Peyer's patch (tissue), 4 donors: ENCODE measurements at regions not wholly inside any gene's neighbourhood (a gene's known extent, or its start where the extent isn't known, plus 50 kb on each side); places are given as distances from the start of the nearest gene placed in this dataset.

Experiments used
- CTCF ChIP-seq, 6 experiments: fragments of 450-650 bp in 4 of 6; fragments of 200-600 bp in 2 of 6; sonication (generic) in 1 of 6; IDR thresholded peaks; one replicate each; pipeline ENCODE4 v1.5.1; 2017 to 2019; ENCODE audit warnings: antibody characterized with exemption in 6 of 6, mild to moderate bottlenecking in 3 of 6, moderate library complexity in 1 of 6
- POLR2A ChIP-seq, 2 donors: fragments of 450-650 bp; IDR thresholded peaks; one replicate each; pipeline ENCODE4 v1.5.1; 2017; ENCODE audit warnings: antibody characterized with exemption in 2 of 2, mild to moderate bottlenecking in 2 of 2, moderate library complexity in 2 of 2

GRCh38 chr22:49216579-49216978, 611.1 kb downstream of the BRD1 start:
- TF ChIP-seq POLR2A (IDR thresholded peaks at IDR 0.05) (no peak), CTCF (IDR thresholded peaks at IDR 0.05) (no peak)
